ENCODE measurements at regions not wholly inside any gene's neighbourhood (a gene's known extent, or its start where the extent isn't known, plus 50 kb on each side); places are given as distances from the start of the nearest gene placed in this dataset.

GRCh38 chr6:156279261-156279969 lies 497.8 kb upstream of the ARID1B start:
- TF ChIP-seq GATA2 (IDR thresholded peaks at IDR 0.05; ENCODE audit: low read depth, low read length) (peak; percentile 50; the same call in 1 of the 2 replicates), GATA3 (IDR thresholded peaks at IDR 0.05; ENCODE audit: low read depth, low read length) (peak; percentile 61; the same call in 1 of the 2 replicates)
